Erythroblast (primary cell): ENCODE measurements at regions not wholly inside any gene's neighbourhood (a gene's known extent, or its start where the extent isn't known, plus 50 kb on each side); places are given as distances from the start of the nearest gene placed in this dataset.

Experiments used
- GATA1 ChIP-seq: IDR thresholded peaks from 2 replicates; pipeline ENCODE4 v1.6.1; 2011; ENCODE audit warnings: low read depth, mild to moderate bottlenecking, control low read depth, low read length, moderate library complexity
- POLR2A ChIP-seq: IDR thresholded peaks from 2 replicates; pipeline ENCODE4 v1.6.1; 2011; ENCODE audit warnings: mild to moderate bottlenecking, low read length

DNA sequence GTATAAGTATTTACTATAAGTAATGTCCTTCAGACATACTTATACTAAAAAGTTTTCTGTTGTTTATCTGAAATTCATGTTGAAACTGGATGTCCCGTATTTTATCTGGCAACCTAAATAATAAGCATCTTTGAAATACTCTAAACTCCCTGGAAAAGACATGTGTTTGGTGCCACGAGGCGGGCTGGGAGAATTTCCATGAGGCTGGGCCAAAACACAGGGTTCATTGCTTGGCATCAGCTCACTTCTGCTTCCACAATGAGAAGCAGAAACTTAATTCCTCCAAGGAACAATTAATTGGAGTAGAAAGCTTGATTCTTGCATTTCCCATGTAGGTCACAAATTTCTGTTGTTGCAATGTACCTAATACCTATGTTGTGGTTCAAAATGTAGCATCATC lies 110.2 kb downstream of the PSMG1 start:
- no peak for TF ChIP-seq POLR2A
- TF ChIP-seq GATA1: no peak
